PFSK-1 (cell line): ENCODE measurements at regions not wholly inside any gene's neighbourhood (a gene's known extent, or its start where the extent isn't known, plus 50 kb on each side); places are given as distances from the start of the nearest gene placed in this dataset.

Experiments
- FOXP2 ChIP-seq: optimal IDR thresholded peaks from 2 replicates; pipeline ENCODE3; 2011; ENCODE audit warnings: borderline replicate concordance, control low read depth, inconsistent platforms; ENCODE audit not compliant: insufficient read depth; ENCODE audit errors: extremely low read length, extremely low read depth
- POLR2AphosphoS5 ChIP-seq: IDR thresholded peaks from 2 replicates; pipeline ENCODE4 v1.6.1; 2012; ENCODE audit warnings: low read depth, mild to moderate bottlenecking, control low read depth, low read length, moderate library complexity
- SIN3A ChIP-seq: IDR thresholded peaks from 2 replicates; pipeline ENCODE4 v1.6.1; 2012; ENCODE audit warnings: mild to moderate bottlenecking, low read length, moderate library complexity, borderline replicate concordance; ENCODE audit not compliant: insufficient read depth
- TAF1 ChIP-seq: IDR thresholded peaks from 2 replicates; pipeline ENCODE4 v1.6.1; 2012; ENCODE audit warnings: low read length, control low read depth, borderline replicate concordance; ENCODE audit not compliant: insufficient read depth
- TF ChIP-seq, protein P1 (sequence below), 2 experiments: IDR thresholded peaks; 2 replicates each; pipeline versions ENCODE4 v1.6.1 to v1.8.0; 2011 to 2012; ENCODE audit warnings: low read depth in 2 of 2, low read length in 2 of 2, control low read depth in 1 of 2, inconsistent platforms in 1 of 2, mild to moderate bottlenecking in 1 of 2, moderate library complexity in 1 of 2; ENCODE audit not compliant: insufficient read depth in 1 of 2

GRCh38 chr12:127153996-127154395, 1113.0 kb upstream of the TMEM132C start:
- TF ChIP-seq, protein P1, sequence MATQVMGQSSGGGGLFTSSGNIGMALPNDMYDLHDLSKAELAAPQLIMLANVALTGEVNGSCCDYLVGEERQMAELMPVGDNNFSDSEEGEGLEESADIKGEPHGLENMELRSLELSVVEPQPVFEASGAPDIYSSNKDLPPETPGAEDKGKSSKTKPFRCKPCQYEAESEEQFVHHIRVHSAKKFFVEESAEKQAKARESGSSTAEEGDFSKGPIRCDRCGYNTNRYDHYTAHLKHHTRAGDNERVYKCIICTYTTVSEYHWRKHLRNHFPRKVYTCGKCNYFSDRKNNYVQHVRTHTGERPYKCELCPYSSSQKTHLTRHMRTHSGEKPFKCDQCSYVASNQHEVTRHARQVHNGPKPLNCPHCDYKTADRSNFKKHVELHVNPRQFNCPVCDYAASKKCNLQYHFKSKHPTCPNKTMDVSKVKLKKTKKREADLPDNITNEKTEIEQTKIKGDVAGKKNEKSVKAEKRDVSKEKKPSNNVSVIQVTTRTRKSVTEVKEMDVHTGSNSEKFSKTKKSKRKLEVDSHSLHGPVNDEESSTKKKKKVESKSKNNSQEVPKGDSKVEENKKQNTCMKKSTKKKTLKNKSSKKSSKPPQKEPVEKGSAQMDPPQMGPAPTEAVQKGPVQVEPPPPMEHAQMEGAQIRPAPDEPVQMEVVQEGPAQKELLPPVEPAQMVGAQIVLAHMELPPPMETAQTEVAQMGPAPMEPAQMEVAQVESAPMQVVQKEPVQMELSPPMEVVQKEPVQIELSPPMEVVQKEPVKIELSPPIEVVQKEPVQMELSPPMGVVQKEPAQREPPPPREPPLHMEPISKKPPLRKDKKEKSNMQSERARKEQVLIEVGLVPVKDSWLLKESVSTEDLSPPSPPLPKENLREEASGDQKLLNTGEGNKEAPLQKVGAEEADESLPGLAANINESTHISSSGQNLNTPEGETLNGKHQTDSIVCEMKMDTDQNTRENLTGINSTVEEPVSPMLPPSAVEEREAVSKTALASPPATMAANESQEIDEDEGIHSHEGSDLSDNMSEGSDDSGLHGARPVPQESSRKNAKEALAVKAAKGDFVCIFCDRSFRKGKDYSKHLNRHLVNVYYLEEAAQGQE (IDR thresholded peaks at IDR 0.05; ENCODE audit: insufficient read depth in 1 of 2, low read depth in 2 of 2, low read length in 2 of 2): no peak
- TF ChIP-seq SIN3A (no peak), POLR2AphosphoS5 (no peak), TAF1 (no peak), FOXP2 (no peak)

DNA sequence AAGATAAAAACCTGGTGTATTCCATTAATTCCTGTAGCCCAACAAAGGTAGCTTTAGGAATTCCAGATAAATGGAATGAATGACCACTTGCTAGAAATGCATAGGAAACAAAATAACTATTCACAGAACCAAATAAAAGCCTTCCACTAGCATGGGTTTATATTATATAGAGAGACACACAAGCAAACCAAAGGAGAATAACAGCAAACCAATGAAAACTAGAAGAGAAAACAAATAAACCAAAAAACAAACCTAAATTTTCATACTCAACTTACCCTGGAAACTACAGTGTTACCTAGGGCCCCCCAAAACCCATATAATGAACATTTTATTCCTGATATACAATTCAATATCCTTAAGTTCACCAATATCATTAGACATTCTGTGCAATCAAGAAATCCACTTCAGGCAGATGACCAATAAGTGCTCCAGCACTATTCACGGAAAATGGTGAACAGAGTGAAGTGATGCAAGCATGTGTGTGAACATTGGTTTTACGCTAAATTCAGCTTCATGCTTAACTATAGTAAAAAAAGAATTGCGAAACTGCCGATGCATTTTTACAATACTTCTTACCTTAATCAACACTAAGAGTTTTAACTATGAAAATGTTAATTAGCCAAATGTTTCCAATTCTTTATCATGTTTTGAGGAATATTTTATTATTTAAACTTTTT, 1108.4 kb upstream of the TMEM132C start:
- TF ChIP-seq, protein P1 (IDR thresholded peaks at IDR 0.05; ENCODE audit: insufficient read depth in 1 of 2, low read depth in 2 of 2, low read length in 2 of 2): no peak
- no peak for TF ChIP-seq FOXP2
- TF ChIP-seq TAF1: no peak
- TF ChIP-seq POLR2AphosphoS5: no peak
- TF ChIP-seq SIN3A: no peak

- TF ChIP-seq POLR2AphosphoS5: no peak
- no peak for TF ChIP-seq FOXP2
- TF ChIP-seq, protein P1 (IDR thresholded peaks at IDR 0.05; ENCODE audit: insufficient read depth in 1 of 2, low read depth in 2 of 2, low read length in 2 of 2): no peak
- no peak for TF ChIP-seq TAF1
- no peak for TF ChIP-seq SIN3A
Measured at GRCh38 chr12:127161466-127161865, 1105.5 kb upstream of the TMEM132C start.

DNA sequence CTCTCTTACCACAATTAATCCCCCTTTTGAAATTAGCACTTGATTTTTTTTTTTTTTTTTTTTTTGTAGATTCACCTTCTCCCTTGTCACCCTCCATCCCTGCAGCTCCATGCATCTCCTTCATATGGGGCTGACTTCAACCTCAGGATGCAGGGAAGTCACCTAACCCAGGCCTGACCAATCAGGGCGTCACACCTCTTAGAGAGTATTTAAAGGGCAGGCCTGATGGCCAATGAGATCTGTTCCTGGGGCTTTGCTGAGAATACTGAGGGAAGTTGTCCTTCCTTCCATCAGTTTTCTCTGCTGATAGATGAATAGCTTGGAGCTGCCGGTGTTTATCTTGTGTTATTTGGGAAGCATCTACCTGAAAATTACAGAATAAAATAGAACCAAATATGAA, 1104.7 kb upstream of the TMEM132C start:
- TF ChIP-seq POLR2AphosphoS5: no peak

DNA sequence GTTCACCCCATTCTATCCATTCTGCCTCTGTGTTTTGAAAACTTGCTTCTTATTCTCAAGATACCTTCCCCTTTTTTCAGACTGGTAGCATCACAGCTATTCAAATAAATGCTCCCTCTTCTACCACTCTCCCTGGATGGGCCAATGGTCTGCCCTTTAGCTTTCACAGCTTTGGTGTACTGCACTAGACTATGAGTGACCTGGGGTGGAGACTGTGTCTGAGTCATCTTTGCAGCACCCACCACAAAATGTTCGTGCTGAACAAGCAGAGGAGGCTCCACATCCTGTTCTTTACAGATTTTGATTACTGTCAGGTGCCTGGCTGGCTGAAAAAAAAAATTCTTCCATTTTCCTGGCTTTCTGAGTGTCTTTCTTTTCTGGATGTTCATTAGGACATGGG, 1104.1 kb upstream of the TMEM132C start:
- TF ChIP-seq, protein P1 (IDR thresholded peaks at IDR 0.05; ENCODE audit: insufficient read depth in 1 of 2, low read depth in 2 of 2, low read length in 2 of 2): no peak
- TF ChIP-seq POLR2AphosphoS5 (no peak), FOXP2 (no peak), SIN3A (no peak), TAF1 (no peak)
